OCI-LY3 (cell line): ENCODE measurements at regions not wholly inside any gene's neighbourhood (a gene's known extent, or its start where the extent isn't known, plus 50 kb on each side); places are given as distances from the start of the nearest gene placed in this dataset.

Source experiments
- CTCF ChIP-seq: fragments of 200-600, 300-600 bp; sonication (generic); IDR thresholded peaks from 2 replicates; pipeline ENCODE4 v1.5.1; 2014; ENCODE audit warnings: antibody characterized with exemption, low read length, low read depth
- EZH2phosphoT487 ChIP-seq: fragments of 200-600 bp; shearing (Covaris generic); IDR thresholded peaks from 2 replicates; pipeline ENCODE4 v1.6.1; 2018; ENCODE audit warnings: antibody characterized with exemption, mixed run types, low read depth

- no peak for TF ChIP-seq CTCF
- no peak for TF ChIP-seq EZH2phosphoT487
These were observed 165.1 kb upstream of the RAI2 start for GRCh38 chrX:18026166-18026565.
